Breast epithelium (tissue), 3 donors: ENCODE measurements at regions not wholly inside any gene's neighbourhood (a gene's known extent, or its start where the extent isn't known, plus 50 kb on each side); places are given as distances from the start of the nearest gene placed in this dataset.

Experiments used
- POLR2A ChIP-seq: fragments of 450-650 bp; IDR thresholded peaks from one replicate; pipeline ENCODE4 v1.6.1; 2016; ENCODE audit warnings: antibody characterized with exemption, mild to moderate bottlenecking, moderate library complexity
- POLR2AphosphoS5 ChIP-seq, 3 donors: sonication (generic); formaldehyde crosslinking; IDR thresholded peaks; one replicate each; pipeline ENCODE4 v1.6.1; 2017; ENCODE audit warnings: antibody characterized with exemption in 3 of 3
- TF ChIP-seq, protein P1 (sequence below), 3 donors: fragments of 450-650 bp; IDR thresholded peaks; one replicate each; pipeline ENCODE4 v1.5.1; 2016 to 2017; ENCODE audit warnings: antibody characterized with exemption in 3 of 3, mild to moderate bottlenecking in 3 of 3, moderate library complexity in 3 of 3

GRCh38 chr2:230634146-230634545 is 78.5 kb upstream of the CAB39 start:
- TF ChIP-seq, protein P1, sequence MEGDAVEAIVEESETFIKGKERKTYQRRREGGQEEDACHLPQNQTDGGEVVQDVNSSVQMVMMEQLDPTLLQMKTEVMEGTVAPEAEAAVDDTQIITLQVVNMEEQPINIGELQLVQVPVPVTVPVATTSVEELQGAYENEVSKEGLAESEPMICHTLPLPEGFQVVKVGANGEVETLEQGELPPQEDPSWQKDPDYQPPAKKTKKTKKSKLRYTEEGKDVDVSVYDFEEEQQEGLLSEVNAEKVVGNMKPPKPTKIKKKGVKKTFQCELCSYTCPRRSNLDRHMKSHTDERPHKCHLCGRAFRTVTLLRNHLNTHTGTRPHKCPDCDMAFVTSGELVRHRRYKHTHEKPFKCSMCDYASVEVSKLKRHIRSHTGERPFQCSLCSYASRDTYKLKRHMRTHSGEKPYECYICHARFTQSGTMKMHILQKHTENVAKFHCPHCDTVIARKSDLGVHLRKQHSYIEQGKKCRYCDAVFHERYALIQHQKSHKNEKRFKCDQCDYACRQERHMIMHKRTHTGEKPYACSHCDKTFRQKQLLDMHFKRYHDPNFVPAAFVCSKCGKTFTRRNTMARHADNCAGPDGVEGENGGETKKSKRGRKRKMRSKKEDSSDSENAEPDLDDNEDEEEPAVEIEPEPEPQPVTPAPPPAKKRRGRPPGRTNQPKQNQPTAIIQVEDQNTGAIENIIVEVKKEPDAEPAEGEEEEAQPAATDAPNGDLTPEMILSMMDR (IDR thresholded peaks at IDR 0.05) = no peak
- TF ChIP-seq POLR2AphosphoS5 (IDR thresholded peaks at IDR 0.05) = no peak
- TF ChIP-seq POLR2A = no peak
